ENCODE measurements at regions not wholly inside any gene's neighbourhood (a gene's known extent, or its start where the extent isn't known, plus 50 kb on each side); places are given as distances from the start of the nearest gene placed in this dataset.

DNA sequence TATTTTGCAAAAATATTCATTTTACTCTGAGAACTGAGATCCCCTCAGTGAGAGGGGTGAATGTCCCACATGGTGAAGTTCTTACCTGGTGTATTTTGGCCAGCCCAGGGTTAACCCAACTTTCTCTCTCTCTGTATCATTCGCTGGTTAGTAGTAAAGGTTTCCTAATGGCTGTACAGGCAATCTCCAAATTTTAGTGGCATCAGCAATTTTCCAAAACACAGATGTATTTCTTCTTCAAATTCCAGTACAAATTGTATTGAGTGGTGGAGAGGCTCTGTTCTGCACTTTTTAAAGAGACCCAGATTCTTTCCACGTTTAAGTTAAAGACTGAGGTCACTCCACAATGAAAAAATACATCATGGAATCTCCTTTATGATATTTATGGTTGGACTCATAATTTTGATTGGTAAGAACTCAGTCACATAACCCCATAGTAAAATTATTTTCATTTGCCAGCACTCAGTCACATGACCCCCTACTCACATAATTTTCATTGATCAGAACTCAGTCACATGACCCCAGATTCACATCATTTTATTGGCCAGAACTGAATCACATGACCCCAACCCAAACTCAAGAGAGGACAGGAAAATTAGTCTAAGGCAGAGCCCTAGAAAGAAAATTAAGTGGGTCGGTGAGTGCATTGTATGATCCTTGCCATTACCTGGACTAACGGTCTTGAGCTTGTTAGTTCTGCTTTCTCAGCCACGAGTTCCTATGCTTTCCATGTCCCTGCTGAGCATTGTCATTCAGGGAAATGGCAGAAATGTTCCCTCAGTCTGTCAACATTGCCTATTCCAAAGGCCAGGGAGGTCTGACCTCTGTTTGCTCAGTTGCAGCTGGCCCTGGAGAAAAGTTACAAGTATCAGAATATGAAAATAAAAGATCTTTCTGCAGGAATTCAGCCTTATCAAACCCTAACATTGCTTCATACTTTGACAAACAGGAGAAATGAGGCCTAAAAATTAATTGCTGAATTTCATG lies 1536.2 kb downstream of the AACS start:
- no peak for DNase-seq (ENCODE audit: low read depth in 3 of 3, low spot score in 2 of 3)

DNA sequence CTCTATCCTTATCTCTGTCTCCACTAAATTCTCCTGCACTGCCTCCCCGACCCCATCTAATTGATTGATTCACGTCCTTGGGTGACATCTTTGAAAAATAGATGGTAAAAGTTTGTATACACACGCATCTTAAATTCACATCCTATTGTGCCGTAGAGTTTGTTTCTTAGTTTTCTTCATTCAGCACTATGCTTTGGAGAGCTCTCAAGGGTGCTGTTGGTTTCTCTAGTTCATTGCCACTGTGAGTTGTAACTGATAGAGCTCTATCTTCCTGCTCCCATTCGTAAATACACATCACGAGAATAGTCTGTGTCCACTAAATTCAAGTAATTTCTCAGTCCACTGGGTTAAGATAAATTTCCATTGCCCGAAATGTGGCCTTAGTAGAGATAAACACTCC lies 1537.4 kb downstream of the AACS start:
- DNase-seq (ENCODE audit: low read depth in 3 of 3, low spot score in 2 of 3): no peak

DNA sequence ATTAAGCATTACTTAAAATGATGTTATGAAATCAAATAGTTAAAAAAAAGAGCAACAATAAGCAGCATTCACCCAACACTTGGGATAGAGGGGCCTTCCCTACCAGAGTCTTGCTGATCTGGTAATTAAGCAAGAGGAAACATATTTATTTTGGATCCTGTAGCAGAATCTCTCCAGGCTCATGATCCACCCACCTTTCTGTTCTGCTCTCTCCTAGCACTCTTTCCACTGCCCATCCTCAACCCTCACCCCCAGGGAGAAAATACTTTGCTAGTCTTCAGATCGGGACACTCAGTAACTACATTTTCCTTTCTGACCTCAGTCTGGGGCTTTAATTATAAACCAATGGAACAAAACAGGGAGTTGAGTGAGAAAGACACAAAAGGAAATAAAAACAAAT lies 1541.9 kb downstream of the AACS start:
- DNase-seq (ENCODE audit: low read depth in 3 of 3, low spot score in 2 of 3): no peak

DNA sequence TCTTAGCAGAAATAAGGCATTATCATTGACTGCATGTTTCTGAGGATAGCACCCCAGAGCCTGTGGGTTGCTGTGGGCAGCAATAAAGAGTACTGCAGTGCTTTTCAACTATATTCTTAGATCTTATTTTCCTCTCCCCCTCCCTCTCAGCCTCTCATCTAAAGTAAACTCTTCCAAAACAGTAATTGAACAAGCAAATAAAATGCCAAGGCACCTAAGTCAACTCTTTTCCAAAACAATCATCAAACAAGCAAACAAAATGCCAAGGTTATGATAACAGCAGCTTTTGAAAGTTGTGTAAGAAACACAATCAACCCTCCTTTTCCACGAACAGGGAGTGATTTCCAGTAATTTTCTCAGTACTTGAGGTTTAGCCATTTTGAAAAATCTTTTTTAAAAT lies 1542.6 kb downstream of the AACS start:
- no peak for DNase-seq (ENCODE audit: low read depth in 3 of 3, low spot score in 2 of 3)

DNA sequence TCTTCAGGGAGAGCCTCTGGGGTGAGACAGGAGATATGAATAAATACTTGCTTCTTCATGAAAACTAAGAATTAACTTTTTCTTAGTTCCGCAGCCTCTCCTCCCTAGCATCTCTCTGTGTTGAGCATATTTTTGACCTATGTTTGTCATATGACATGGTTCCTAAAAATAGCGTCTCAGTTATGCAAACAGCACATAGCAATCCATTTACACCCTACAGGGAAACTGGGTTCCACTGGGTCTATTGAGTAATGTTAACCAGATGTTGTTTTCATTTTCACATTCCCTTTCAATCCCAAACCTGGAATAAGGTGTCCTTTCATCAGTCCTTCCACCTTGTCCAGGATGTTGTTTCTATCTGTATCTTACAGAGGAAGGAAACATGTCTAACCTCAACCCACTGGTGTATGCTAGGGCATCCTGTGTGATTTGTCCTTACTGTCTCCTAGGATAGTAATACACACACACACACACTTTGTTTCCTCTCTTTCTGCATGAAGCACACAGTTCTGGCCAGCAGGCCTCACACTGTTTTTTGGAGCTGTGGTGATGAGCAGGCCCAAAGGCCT lies 1543.5 kb downstream of the AACS start:
- no peak for DNase-seq (ENCODE audit: low read depth in 3 of 3, low spot score in 2 of 3)

DNA sequence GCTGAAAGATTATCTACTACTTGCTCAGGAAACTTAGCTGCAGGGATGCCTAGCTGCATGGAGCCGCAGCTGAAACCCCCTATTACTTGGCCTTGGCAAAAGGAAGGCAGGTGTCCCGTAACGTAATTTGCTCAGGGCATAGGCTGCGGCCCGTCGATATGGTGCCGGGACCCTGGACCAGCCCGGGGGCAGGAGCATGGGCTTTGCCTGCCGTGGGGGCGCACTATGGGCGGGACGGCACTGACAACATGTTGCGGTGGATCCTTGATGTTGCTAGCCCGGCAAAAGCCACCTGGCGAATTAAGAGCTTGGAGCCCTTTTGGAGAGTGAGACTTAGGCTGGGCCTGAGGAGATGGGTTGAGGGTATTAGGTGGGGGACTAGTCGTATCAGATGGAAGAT lies 1551.2 kb downstream of the AACS start:
- no peak for DNase-seq (ENCODE audit: low read depth in 3 of 3, low spot score in 2 of 3)

DNA sequence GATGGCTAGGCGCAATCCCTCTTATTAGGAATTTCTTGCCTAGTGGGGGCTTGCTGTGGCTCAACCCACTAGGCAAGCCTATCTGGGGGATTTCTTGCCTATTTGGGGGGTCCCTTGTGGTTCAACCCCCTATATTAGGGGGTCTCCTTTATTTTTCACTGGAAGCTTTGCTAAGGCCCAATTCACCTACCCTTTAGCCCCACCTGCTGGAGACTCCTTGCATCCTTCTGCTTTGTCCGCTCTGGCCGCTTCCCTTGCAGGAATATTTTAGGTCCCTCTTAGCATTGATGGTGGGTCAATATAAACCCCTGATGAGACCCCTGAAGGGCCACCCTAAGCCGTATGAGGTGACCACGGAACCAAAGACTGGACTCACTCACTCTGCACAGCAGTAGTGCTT lies 1552.1 kb downstream of the AACS start:
- DNase-seq (ENCODE audit: low read depth in 3 of 3, low spot score in 2 of 3): no peak

DNA sequence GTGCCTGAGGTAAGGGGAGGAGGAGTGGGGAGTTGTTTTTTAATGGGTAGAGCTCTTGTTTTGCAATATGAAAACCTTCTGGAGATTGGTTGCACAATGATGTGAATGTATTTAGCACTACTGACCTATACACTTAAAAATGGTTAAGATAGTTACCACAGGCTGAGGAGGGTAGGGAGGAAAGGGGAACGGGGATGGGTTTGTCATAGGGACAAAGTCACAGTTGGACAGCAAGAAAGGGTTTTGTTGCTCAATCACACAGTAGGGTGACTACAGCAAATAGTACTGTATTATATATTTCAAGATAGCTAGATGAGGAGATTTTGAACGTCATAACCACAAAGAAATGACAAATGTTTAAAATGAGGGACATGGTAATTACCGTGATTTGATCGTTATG lies 1562.4 kb downstream of the AACS start:
- DNase-seq (ENCODE audit: low read depth in 3 of 3, low spot score in 2 of 3): no peak

DNA sequence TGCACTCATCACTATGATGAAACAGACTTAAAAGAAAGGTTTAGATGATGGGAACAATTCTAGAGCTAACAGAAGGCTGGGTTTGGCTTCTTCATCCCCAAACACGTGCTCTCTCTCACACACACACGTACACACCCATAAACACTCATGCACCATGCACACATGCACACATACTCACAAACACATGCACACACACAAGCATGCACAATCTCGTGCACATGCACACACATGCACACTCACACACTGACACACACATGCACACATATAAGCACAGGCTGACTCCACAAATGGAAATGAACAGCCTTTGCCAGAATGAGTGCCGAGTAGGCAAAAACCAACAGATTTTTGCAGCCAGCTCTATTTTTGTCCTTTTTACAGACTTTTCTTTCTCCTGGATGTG lies 1571.6 kb downstream of the AACS start:
- DNase-seq (ENCODE audit: low read depth in 3 of 3, low spot score in 2 of 3): no peak

DNA sequence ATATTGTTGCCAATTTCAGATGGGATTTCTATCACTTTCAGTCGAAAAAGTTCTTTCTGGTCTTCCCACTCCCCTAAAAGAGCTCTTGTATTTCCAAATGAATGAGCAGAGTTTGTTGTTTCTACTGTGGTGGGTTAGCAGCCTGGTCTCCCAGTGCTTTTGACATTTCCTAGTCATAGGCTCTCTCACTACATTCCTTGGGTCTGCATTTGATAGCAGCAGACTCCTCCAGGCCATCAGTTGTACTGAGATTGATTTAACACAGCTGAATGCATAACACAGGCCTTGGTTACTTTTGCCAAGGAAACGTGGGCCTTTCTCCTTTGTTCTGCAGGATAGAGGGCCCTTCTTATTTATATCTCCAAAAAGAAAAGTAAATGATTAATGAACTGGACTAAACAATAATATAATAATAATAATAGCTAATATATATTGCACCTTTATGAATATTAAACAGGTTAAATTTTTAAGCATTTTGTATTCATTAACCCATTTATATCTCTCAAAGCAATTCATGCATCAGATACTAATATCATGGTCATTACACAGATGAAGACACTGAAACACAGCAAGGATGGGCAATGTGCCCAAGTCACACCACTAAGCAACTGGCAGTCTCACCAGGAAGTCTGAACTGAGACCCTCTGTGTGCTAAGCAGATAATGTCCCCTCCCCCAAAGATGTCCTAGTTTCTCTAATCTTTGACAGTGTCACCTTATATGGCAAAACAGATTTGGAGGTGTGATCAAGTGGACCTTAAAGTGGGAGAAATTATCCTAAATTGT lies 1579.2 kb downstream of the AACS start:
- no peak for DNase-seq (ENCODE audit: low read depth in 3 of 3, low spot score in 2 of 3)

DNA sequence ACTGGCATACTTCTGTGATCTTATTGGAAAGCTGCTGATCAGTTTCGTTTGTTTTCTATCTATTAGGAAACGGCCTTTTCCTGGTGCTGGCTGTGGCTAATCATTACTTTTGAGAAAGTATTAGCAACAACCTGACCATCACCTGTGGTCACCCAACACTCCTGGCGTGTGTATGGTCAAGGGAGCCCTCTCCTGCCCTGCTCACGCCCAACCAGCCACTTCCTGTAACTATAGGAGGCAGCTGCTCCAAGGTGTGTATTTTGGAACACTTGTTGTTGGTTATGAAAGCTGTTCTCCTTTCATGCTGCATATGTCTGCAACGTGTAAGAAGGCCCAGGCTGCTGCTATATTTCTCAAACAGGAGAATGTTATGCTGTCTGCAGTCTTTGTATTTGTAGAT lies 1582.8 kb downstream of the AACS start:
- no peak for DNase-seq (ENCODE audit: low read depth in 3 of 3, low spot score in 2 of 3)

DNA sequence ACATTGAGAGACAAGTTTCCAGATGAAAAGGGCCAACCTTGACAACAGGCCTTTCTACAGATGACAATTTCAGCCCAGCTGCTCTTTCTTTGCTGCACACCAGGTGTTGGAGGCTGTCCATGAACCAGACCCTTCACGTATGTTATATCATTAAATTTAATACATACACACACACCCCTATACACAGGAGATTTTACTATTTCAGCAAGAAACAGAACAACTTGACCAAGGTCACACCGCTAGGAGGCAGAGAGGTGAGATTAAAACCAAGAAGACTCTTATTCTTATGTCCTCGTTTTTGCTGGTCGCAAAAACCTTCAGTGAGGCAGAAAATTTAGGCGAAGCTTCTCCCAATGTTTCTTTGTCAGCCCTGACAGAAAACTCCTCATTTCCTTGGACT lies 1585.9 kb downstream of the AACS start:
- no peak for DNase-seq (ENCODE audit: low read depth in 3 of 3, low spot score in 2 of 3)

DNA sequence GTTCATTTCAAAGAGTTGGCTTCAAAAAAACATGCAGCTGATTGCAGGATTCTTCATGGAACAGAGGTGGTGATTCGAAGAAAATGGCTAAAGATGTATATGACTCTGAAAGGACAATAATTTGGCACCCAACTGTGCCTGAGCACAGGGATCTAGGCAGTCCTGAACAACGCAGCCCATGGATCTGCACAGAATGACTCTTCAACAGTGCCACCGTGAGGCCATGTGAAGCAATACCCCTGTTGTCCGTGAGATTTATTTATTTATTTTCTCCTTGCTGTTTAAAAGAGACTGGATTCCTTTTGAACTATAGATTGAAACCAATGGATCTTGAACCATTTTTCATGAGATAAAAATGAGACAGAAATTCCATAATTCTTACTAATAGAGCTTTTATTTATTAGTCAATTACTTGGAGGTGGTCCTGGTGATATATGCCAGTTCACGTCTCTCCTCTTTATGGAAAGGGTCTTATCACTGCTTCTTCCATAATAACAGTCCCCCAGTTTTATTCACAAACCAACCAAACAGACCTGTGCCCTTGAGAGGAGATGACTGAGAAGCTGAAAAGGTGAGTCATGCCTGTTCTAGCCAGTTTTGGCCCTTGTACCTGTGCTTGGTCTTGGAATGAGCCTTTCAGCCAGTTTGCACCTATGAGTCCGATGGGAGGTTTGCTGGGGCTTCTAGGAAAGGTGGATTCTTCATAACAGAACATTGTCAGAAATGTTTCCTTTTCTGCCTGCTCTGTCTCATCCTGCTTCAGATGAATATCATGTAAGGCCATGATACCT lies 1598.3 kb downstream of the AACS start:
- DNase-seq (ENCODE audit: low read depth in 3 of 3, low spot score in 2 of 3): no peak

DNA sequence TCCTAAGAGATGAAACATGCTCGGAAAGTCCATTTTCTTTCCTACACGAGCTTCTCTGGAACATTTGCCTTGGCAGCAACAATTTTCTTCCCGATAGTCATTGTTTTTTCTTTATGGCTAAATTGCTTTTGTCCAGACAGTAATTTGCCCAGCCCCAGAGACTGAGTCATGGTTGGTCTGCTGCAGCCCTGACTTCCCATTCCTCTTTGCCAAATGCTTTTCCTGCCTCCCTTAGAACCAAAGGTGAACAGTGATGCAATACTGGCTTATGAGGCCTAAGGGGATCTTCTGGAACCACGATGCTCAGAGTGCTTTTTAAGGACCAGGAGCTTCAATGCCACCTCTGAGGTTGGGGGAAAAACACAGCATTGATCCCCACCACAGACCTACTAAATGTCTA lies 1599.6 kb upstream of the TMEM132C start:
- DNase-seq (ENCODE audit: low read depth in 3 of 3, low spot score in 2 of 3): no peak

DNA sequence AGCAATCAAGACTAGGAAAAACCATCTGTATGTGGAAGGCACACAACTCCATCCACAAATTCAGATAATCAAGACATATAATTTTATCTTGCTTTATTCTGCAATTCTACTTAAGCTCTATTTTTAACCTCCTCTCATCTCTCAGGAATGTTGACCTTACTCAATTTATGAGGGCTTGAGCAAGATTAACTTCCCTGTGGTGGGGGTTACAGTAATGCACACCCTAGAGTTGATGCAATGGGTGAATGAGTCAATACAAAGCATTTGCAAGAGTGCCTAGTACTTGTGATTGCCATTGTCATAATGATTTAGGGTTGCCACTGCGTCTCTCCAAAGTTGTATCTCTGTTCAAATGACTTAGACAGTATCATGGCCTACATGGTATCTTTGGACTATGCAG lies 1598.4 kb upstream of the TMEM132C start:
- DNase-seq (ENCODE audit: low read depth in 3 of 3, low spot score in 2 of 3): no peak

DNA sequence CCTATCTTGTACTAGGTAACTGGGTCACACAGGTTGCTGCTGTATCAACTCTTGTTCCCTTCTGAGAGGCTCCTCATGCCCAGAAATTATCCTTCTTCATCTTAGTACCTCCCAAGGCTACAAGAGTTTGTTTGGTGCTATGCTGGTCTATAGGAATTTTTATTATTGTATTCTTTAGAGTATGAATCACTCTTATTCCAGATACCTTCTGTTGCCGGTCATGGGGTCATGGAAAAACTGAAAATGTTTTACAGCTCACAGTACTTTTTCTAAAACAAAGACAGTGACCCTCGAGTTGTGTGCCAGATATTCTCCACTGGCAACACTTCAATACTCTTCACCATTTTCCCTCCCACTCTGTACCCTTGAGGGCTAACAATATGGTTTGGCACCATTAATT lies 1598.0 kb upstream of the TMEM132C start:
- no peak for DNase-seq (ENCODE audit: low read depth in 3 of 3, low spot score in 2 of 3)

DNA sequence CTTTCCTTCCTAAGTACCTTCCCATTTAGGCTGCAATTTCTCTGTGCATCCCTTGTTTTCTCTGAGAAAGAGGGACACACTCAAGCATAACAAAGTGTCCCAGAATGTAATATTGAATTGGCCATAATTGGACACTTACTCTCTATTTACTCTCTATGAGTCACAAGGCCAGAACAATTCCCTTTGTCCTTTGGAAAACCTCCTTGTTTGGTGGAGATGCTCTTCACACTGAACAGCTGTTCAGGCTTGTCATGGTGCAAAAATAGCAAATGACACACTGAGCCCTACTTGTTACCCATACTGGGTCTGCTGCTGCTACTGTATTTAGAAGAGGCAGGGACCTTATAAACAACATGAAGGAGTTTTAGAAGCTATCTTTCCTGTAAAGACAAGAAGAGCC lies 1590.5 kb upstream of the TMEM132C start:
- DNase-seq (ENCODE audit: low read depth in 3 of 3, low spot score in 2 of 3): no peak

DNA sequence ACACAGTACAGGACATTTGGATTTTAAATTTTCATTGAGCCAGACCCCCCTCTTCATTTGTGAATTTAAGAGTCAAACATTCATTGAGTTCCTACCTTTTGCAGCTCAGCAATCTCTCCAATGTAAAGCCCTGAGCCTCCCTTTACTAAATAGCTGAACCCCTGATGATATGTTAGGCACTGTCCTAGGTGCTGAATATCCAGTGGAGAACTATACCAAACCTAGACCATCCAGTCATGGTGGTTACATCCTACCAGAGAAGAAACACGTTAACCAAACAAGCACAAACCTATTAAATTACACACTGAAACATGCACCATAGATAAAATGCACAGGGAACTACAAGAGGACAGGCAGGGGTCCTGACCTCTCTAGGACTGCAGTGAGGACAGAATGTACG lies 1585.3 kb upstream of the TMEM132C start:
- peak in 2 of 3 donors; percentile 2 to 13 for DNase-seq (ENCODE audit: low read depth in 3 of 3, low spot score in 2 of 3)

DNA sequence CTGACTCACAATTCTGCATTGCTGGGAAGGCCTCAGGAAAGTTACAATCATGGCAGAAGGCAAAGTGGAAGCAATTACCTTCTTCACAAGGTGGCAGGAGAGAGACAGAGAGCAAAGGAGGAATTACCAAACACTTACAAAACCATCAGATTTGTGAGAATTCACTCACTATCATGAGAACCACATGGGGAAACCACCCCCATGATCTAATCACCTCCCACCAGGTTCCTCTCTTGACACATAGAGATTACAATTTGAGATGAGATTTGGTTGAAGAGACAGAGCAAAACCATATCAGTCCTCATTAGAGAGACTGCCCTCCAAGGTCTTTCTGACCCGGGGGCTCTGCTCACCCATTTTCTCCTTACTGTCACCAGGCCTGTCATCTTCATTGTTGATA lies 1582.3 kb upstream of the TMEM132C start:
- DNase-seq (ENCODE audit: low read depth in 3 of 3, low spot score in 2 of 3): no peak

DNA sequence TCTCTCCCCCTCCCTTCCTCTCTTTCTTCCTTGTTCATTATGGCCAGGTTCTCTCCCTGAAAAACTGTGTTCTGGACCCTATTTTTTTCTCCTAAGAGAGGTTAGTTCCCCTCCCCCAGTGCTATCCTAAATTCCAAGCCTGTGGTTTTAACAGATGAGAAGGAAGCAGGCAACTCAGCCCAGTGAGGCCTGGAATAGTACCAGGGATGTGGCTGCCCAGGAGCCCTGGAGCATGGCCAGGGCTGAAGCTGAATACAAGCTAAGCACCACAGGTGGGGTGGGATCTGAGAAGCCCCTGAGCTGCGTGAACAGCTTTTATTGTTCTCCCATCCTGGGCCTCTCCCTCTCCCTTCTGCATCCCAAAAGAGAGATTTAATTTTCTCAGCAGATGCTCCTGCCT lies 1581.3 kb upstream of the TMEM132C start:
- DNase-seq (ENCODE audit: low read depth in 3 of 3, low spot score in 2 of 3): no peak

DNA sequence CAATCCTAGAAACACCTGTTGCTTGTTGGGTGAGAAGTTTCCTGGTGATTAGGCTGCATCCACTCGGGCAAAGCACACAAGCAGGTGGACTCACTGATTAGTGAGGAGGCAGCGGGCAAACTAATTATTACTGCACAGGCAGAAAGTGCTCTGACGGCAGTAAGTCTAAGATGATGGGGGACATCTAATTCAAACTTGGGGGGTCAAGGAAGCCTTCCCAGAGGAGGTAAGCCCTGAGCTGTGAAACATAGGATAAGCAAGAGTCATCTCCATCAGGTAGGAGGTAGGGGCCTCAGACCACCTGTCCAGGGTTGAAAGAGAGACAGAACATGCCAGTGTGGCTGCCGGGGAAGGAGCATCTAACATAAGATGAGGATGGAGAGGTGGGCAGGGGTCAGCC lies 1578.4 kb upstream of the TMEM132C start:
- no peak for DNase-seq (ENCODE audit: low read depth in 3 of 3, low spot score in 2 of 3)
